Upper lobe of left lung (tissue), 6 donors: ENCODE measurements at regions not wholly inside any gene's neighbourhood (a gene's known extent, or its start where the extent isn't known, plus 50 kb on each side); places are given as distances from the start of the nearest gene placed in this dataset.

Experiments used
- ATAC-seq, 2 donors: fragments of 200-7000 bp; cut with Tn5 transposase; one replicate each; pipeline ENCODE4 v1.9.1; 2022; ENCODE audit warnings: mild to moderate bottlenecking in 2 of 2, moderate library complexity in 2 of 2; ENCODE audit not compliant: low FRiP score in 2 of 2
- DNase-seq, 2 donors: peaks; one replicate each; pipeline ENCODE4 v3.0.0-alpha.2; 2019 to 2020
- H3K27ac ChIP-seq, 4 donors: fragments of 200-600 bp; sonication (generic); one replicate each; pipeline ENCODE4 v1.5.1; 2016 to 2019
- H3K27me3 ChIP-seq, 4 donors: fragments of 200-600 bp; sonication (generic); one replicate each; pipeline ENCODE4 v1.5.1; 2017 to 2019
- H3K36me3 ChIP-seq, 4 donors: fragments of 200-600 bp; sonication (generic); one replicate each; pipeline ENCODE4 v1.5.1; 2016 to 2019
- H3K4me1 ChIP-seq, 4 donors: fragments of 200-600 bp; sonication (generic); one replicate each; pipeline ENCODE4 v1.5.1; 2018 to 2019
- H3K4me3 ChIP-seq, 4 donors: fragments of 200-600 bp; sonication (generic); one replicate each; pipeline ENCODE4 v1.5.1; 2017 to 2019; ENCODE audit warnings: mild to moderate bottlenecking in 2 of 4, moderate library complexity in 1 of 4
- H3K9me3 ChIP-seq, 4 donors: fragments of 200-600 bp; sonication (generic); one replicate each; pipeline ENCODE4 v1.5.1; 2018 to 2019
- CTCF ChIP-seq, 6 experiments: fragments of 450-650 bp in 4 of 6; fragments of 200-600 bp in 2 of 6; sonication (generic) in 2 of 6; IDR thresholded peaks; one replicate each; pipeline ENCODE4 v1.5.1; 2016 to 2019; ENCODE audit warnings: antibody characterized with exemption in 6 of 6
- EP300 ChIP-seq, 4 donors: sonication (generic); formaldehyde crosslinking; IDR thresholded peaks; one replicate each; pipeline ENCODE4 v1.5.1; 2017; ENCODE audit warnings: antibody characterized with exemption in 4 of 4, control low read depth in 2 of 4
- POLR2A ChIP-seq, 4 donors: fragments of 450-650 bp; IDR thresholded peaks; one replicate each; pipeline ENCODE4 v1.5.1; 2016 to 2017; ENCODE audit warnings: antibody characterized with exemption in 4 of 4, mild to moderate bottlenecking in 2 of 4
- POLR2AphosphoS5 ChIP-seq, 2 donors: sonication (generic); formaldehyde crosslinking; IDR thresholded peaks; one replicate each; pipeline ENCODE4 v1.5.1; 2017; ENCODE audit warnings: antibody characterized with exemption in 2 of 2
- WGBS, 2 donors: methylation state at CpG; one replicate each; pipeline ENCODE4 v1.1.5; 2017 to 2018; 5-methylcytosine and 5-hydroxymethylcytosine counted together
- donor health status: DM: no; HTN: no; CAD: no; lungs with moderate emphysema.
- donor health status: DM: no; HTN: yes; CAD: no; lungs with severe emphysema.

- no peaks in the 10 kb centered on the region for H3K27me3 ChIP-seq
- 73 to 85% methylated on average over 14 to 29 of the region's 29 CpGs for WGBS, 2 donors
- H3K9me3 ChIP-seq = no peaks in the 10 kb centered on the region
- H3K4me1 ChIP-seq = no peaks in the 10 kb centered on the region
- TF ChIP-seq EP300 (IDR thresholded peaks at IDR 0.05) (no peak), POLR2A (IDR thresholded peaks at IDR 0.05) (no peak), CTCF (IDR thresholded peaks at IDR 0.05) (no peak), POLR2AphosphoS5 (IDR thresholded peaks at IDR 0.05) (no peak)
- H3K4me3 ChIP-seq = no peak overlapping the region
- peak; percentile 17 to 69 for DNase-seq
- H3K36me3 ChIP-seq = no peaks in the 10 kb centered on the region
- no peak for ATAC-seq
- no peak overlapping the region for H3K27ac ChIP-seq
Measured at GRCh38 chr18:78779996-78780718, 199.5 kb upstream of the SALL3 start.

GRCh38 chr18:78780719-78781600, 198.7 kb upstream of the SALL3 start:
- ATAC-seq (no peak), DNase-seq (peak; percentile 15 to 69)
- Histone ChIP-seq H3K27me3 (no peaks in the 10 kb centered on the region), H3K4me1 (no peaks in the 10 kb centered on the region), H3K36me3 (no peaks in the 10 kb centered on the region), H3K4me3 (no peak overlapping the region), H3K27ac (no peak overlapping the region), H3K9me3 (no peaks in the 10 kb centered on the region)
- 83% methylated on average over 34 to 42 of the region's 42 CpGs for WGBS, 2 donors
- no peak for TF ChIP-seq CTCF (IDR thresholded peaks at IDR 0.05)
- TF ChIP-seq EP300 (IDR thresholded peaks at IDR 0.05) = no peak
- TF ChIP-seq POLR2A (IDR thresholded peaks at IDR 0.05) = no peak
- no peak for TF ChIP-seq POLR2AphosphoS5 (IDR thresholded peaks at IDR 0.05)

GRCh38 chr18:78781601-78781960, 198.0 kb upstream of the SALL3 start:
- DNase-seq (peak in 1 of 2 donors; percentile 70), ATAC-seq (no peak)
- no peaks in the 10 kb centered on the region for H3K9me3 ChIP-seq
- no peak for TF ChIP-seq POLR2AphosphoS5 (IDR thresholded peaks at IDR 0.05)
- no peak for TF ChIP-seq EP300 (IDR thresholded peaks at IDR 0.05)
- no peak for TF ChIP-seq CTCF (IDR thresholded peaks at IDR 0.05)
- TF ChIP-seq POLR2A (IDR thresholded peaks at IDR 0.05) = no peak
- H3K27ac ChIP-seq = no peak overlapping the region
- no peaks in the 10 kb centered on the region for H3K36me3 ChIP-seq
- 89 to 92% methylated on average over 17 to 28 of the region's 28 CpGs for WGBS, 2 donors
- H3K27me3 ChIP-seq = no peaks in the 10 kb centered on the region
- H3K4me1 ChIP-seq = no peaks in the 10 kb centered on the region
- H3K4me3 ChIP-seq = no peak overlapping the region

GRCh38 chr18:78782951-78783563, 196.6 kb upstream of the SALL3 start:
- H3K9me3 ChIP-seq = no peaks in the 10 kb centered on the region
- TF ChIP-seq POLR2AphosphoS5 (IDR thresholded peaks at IDR 0.05) (no peak), EP300 (IDR thresholded peaks at IDR 0.05) (no peak), POLR2A (IDR thresholded peaks at IDR 0.05) (no peak), CTCF (IDR thresholded peaks at IDR 0.05) (no peak)
- H3K4me1 ChIP-seq = no peaks in the 10 kb centered on the region
- 82 to 90% methylated on average over 10 to 18 of the region's 21 CpGs for WGBS, 2 donors
- no peaks in the 10 kb centered on the region for H3K36me3 ChIP-seq
- ATAC-seq (no peak), DNase-seq (no peak)
- H3K27ac ChIP-seq = no peak overlapping the region
- no peak overlapping the region for H3K4me3 ChIP-seq
- no peaks in the 10 kb centered on the region for H3K27me3 ChIP-seq
